ENCODE measurements at regions not wholly inside any gene's neighbourhood (a gene's known extent, or its start where the extent isn't known, plus 50 kb on each side); places are given as distances from the start of the nearest gene placed in this dataset.

DNA sequence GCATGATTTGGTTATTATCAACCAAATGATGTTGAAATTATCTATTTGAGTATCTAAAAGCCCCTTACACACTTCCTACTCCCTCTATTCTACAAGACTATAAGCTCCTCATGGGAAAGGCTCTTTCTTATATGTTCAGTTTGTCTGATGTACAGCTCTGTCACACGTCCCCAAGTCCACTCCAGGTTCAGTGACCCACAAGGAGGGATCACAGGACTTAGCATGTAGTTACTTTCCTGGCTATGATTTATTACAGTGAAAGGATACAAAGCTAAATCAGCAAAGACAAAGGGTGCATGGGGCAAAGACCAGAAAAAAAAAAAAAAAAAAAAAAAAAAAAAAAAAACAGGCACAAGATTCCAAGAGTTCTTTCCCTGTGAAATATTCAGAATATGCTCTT, 125.6 kb upstream of the TMEM106B start:
- no peak for DNase-seq

GRCh38 chr7:12089951-12090756, 120.9 kb upstream of the TMEM106B start:
- DNase-seq, result no peak

GRCh38 chr7:12090757-12091221, 120.3 kb upstream of the TMEM106B start:
- no peak for DNase-seq

GRCh38 chr7:12091231-12091630, 119.9 kb upstream of the TMEM106B start:
- peak; percentile 40 for DNase-seq

- no peak for DNase-seq
Measured at GRCh38 chr7:12092499-12093130, 118.5 kb upstream of the TMEM106B start.

GRCh38 chr7:12093365-12093764, 117.7 kb upstream of the TMEM106B start:
- DNase-seq, result no peak

DNA sequence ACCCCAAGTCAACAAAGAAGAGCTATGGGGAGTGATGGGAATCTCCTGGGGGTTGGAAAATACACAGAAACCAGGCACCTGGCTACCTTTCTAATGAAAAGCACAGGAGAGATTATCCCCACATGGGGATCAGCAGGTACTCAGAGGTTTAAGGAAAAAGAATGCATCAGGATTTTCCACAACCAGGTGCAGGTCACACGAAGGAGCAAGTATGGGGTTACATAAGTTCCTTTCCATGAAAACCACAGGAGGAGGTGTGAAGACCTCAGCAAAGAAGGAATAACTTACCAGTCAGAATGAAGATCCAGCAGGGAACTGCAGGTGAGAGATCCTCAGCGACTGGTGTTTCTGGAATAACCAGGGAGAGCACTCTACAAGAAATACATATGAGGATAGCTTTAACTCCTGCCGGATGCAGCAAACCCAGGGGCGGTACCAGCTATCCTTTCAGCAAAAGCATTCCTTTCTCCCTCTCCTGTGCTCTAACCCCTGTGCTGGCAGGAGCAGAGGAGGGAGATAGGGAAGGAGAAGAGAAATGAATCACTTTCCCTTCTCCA, 116.7 kb upstream of the TMEM106B start:
- no peak for DNase-seq

DNA sequence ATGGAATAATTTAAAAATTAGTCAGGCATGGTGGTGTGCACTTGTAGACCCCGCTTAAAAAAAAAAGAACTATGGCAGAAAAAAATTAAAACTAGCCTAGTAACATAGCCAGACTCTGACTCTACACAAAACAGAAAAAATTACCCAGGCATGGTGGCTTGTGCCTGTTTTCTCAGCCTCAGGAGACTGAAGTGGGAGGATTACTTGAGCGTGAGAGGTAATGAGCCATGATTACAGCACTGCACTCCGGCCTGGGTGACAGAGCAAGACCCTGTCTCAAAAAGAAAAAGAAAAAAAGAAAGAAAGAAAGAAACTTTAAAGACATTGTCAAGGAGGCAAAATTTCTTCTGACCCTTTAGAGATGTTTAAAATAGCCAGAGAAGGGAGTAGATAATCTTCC, 109.0 kb upstream of the TMEM106B start:
- no peak for DNase-seq

DNA sequence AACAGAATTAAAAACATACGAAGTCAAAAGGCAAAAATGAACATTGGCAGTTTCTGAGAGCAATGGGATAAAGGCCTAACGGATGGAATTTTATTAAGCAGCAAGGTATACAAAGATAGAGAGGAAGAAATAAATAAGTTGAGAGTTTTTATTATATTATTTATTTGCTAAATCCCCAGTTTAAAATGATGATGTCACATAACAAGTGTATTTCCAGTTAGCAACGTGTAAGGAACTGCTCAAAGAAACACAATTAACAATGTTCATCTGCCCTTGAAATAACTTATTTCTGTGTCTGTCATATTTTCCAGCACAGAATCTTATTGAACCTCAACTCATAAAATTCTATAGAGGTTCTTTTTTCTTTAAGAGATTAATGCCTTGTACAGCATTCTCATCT, 108.6 kb upstream of the TMEM106B start:
- DNase-seq, result no peak

DNA sequence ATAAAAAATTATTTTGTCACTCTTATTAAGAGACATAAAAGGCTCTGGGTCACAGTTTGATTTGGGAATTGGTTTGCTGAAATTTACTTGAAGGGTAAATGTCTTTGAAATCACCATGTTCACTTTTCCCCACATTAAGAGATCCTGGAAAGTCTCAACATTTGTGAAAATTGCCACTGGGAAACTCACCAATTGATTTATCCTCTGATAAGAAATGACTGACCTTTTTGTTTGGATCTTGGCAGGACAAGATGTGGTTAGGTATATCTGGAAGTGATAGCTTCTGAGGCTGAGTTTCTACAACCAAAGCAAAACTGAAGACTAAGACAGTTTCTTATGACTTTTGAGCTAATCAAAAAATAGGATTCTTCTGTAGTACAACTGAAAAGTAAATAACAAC, 107.1 kb upstream of the TMEM106B start:
- no peak for DNase-seq

GRCh38 chr7:12107381-12107780, 103.7 kb upstream of the TMEM106B start:
- DNase-seq, result no peak

- no peak for DNase-seq
Measured at GRCh38 chr7:12107841-12108254, 103.2 kb upstream of the TMEM106B start.

DNA sequence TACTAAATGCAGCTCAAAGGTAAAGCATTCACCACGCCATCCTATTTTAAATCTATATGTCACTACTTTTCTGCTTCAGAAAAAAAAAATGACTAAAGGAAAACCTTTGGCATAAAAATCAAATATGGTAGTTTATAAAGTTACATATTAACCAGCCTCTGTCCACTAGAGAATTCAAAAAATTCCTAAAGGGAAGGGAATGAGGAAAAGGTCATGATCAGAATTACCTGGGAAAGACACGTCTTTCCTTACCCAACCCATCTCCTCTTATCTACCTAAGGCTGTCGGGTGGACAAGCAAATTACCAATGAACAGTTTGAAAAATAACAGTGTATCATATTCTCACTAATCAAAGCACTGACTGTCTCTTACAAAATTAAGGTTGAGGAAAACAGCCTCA, 100.7 kb upstream of the TMEM106B start:
- no peak for DNase-seq

DNA sequence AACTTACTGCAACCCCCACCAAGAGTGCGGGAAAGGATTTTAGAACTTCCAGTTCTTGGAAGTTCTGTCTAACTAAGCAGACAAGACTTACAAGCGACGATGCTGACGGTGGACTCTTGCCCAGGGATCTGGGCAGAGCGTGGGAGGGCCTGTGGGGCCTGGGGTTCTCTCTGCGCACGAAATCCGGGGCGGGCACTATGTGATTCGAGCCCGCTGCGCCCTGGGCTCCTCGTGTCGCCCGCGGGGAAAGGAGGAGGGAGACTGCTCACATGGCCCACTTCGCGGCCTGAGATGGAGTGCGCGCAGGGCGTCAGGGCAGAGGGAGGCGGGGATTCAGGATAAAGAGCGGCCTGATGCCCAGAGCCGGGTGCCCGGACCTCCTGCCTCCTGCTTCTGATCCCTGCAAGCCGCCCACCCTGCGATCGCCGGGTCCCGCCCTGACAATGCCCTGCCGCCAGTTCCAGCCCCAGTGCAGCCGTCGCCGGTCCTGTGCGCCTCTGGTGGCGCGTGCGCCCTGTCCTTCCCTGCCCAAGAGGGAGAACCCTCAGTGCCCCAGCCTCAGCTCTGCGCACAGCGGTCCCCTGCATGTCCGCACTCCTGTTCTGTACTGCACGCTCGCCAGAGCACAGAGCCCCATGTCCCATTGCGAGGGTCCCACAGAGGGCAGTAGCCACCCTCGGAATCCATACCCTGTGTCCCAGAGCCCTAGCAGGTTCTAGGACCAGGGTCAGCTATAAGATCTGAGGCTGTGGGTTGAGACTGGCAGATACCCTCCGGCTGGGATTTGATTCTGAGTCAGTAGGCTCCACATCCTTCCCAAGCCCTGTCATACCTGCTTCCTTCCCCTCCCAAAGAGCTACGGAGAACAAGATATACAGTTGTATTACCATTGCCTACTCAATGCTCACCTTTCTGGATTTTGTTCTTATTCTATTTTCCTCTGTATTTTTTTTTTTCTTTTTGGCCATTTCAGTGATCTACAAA, 99.4 kb upstream of the TMEM106B start:
- peak; percentile 34 for DNase-seq

DNA sequence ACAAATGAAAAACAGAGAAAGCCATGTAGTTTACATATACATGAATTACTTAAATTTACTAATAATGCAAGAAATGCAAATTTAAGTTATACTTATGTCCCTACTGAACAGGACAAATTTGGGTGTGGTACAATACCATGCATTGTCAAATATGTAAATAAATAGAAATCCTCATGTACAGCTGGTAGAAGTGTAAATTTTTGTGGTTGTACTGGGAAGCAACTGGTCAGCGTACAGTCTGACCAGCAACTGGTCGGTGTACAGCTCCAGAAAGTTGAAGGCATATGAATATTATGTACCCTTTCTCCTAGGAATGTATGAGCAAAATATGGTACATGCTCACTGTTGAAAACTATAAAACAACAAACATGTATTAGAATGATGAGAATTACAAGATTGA, 93.9 kb upstream of the TMEM106B start:
- DNase-seq, result no peak

DNA sequence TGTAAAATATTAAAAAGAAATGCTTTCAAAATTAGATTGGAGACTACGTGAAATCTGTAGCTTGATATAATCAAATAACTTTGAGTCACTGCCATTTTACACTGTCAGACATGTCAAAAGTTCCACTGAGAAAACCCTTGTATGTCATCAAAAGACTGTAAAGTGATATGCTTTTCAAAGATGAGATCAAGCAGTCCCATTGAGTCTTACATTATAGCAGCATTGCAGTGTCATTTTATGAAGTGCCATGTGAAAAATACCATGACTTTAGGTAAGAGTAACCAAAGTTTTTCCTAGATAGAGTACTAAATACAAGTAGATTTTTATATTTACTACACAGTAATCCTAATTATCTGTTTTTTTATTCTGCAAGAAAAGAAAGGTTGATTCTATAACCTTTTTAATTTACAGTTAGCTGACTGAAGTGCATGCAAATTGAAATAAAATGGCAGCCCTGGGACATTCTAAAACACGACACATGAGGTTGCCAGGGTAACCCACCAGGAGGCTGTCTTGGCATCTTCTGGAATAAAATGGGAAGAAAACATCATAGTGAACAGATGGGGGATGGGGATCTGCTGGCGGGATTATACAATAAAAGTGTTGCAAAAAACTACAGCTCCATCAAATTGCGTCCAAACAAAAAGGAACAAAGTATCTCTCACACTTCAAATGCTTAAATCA, 91.3 kb upstream of the TMEM106B start:
- DNase-seq, result no peak

GRCh38 chr7:12120632-12121031, 90.5 kb upstream of the TMEM106B start:
- no peak for DNase-seq

DNA sequence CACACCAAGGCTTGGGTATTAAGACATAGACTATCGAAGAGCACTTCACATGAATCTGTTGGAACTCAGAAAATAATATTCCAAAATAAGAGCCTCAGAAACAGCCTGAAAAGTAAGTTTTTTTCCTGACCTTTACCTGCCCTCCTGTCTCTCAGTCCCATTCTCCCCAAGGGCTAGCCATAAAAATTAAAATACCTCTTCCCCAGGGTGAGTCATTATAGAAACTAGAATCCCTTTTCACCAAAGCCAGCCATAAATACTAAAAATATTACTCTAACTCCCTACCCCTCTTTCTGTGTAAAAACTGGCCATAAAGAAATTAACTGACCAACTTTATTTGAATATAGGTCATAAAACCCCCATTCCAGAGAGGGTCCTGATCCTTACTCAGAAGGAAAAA, 87.9 kb upstream of the TMEM106B start:
- DNase-seq, result no peak

DNA sequence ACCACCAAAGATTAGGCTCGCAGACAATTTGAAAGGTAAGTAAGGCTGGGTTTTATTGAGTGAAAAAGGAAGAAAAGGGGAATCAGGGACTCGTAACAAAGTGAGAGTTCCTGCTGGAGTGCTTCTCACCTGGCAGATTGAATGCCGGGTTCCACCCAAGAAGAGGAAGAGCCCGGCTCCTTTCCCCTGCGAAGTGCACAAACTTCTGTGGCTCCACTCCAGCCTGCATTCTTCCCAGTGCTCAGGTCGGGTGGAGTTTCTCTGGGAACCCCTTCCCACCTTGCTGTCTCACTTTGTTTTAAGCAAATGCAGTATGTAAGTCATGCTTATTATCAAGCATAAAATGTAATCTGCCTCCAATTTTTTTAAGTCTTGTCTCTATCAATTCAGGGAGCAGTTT, 87.1 kb upstream of the TMEM106B start:
- no peak for DNase-seq

- DNase-seq, result no peak
Measured at GRCh38 chr7:12127455-12127854, 83.6 kb upstream of the TMEM106B start.

GRCh38 chr7:12130609-12131008, 80.5 kb upstream of the TMEM106B start:
- DNase-seq, result no peak

- DNase-seq, result no peak
Measured at GRCh38 chr7:12131122-12131521, 80.0 kb upstream of the TMEM106B start.
